IPS-NIHi11 (cell line): ENCODE measurements at regions not wholly inside any gene's neighbourhood (a gene's known extent, or its start where the extent isn't known, plus 50 kb on each side); places are given as distances from the start of the nearest gene placed in this dataset.
A peak's percentile ranks its signal among the peaks of the same experiment; 100 is the strongest.
"Not testable (repeated sequence)": the region's sequence is repeated elsewhere in the genome, so short reads cannot be mapped to it uniquely, and the experiment has no call there.

Experiments used
- DNase-seq: peaks from one replicate; pipeline ENCODE4 v3.0.0; 2012; ENCODE audit warnings: mixed read lengths, low spot score

GRCh38 chr16:77488652-77489051, 53.8 kb upstream of the ADAMTS18 start:
- no peak for DNase-seq

DNA sequence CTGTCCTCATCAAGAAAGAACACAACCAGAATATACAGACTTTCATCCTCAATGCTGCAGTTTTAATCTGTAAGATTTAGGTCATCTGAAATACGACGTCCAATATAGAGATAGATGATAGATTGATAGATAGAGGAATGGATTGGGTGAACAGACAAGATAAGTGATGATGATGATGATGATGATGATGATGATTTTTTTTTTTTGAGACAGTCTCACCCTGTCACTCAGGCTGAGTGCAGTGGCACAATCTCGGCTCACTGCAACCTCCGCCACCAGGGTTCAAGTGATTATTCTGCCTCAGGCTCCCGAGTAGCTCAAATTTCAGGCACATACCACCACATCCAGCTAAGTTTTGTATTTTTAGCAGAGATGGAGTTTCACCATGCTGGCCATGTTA, 56.3 kb upstream of the ADAMTS18 start:
- no peak for DNase-seq

- no peak for DNase-seq
Measured at GRCh38 chr16:77496934-77497333, 62.1 kb upstream of the ADAMTS18 start.

DNA sequence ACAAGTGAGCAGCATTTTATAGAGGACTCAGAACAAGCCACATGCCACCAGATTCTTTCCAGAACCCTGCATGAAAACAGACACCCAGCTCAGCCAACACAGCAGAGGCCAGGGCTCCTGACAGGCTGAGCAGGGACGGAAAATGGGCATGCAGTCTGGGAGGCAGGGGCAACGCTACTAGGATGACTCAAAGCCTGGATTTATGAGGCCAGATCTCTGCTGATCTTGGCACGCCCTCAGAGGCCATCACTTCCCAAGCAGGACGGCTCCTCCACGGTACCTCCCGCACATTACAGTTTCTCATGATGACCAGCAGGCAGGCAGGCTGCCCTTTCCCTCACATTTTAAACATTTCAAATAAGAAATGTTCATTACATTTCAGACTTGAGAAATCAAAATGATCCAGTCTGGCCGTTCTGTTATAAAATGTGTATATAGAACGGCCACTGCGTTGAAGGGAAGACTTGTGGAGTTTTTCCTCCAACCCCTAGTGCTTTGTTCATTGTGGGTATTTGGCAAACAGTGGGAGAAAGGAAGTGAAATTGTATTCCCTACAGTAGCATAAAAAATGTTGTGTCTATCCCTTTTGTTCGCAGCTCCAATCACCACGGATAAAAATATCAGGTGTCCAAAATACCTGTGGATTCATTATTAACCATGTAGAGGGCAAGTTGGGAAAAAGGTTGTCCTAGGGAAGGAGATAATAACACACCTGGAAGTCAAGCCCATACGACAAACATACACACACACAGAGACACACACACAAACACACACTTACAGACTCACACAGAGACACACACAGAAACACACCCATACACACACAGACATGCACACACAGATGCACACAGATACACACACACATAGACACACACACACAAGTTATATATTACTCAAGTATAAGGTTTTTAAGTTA, 64.8 kb upstream of the ADAMTS18 start:
- peak; percentile 15 for DNase-seq

DNA sequence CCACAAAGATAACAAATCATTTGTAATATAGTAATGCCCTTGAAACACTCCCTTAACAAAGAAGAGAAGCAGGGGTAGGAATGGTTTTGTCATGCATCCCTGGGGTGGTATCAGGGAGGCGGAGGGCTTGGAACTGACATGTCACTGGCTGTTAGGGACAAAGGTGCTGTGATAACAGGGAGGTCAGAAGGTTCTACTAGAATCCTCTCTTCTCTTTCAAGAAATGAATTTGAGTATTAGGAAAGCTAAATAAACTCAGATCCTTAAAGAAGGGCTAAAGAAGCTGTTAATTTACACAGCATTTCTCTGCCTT, 65.4 kb upstream of the ADAMTS18 start:
- DNase-seq: peak; percentile 42

DNA sequence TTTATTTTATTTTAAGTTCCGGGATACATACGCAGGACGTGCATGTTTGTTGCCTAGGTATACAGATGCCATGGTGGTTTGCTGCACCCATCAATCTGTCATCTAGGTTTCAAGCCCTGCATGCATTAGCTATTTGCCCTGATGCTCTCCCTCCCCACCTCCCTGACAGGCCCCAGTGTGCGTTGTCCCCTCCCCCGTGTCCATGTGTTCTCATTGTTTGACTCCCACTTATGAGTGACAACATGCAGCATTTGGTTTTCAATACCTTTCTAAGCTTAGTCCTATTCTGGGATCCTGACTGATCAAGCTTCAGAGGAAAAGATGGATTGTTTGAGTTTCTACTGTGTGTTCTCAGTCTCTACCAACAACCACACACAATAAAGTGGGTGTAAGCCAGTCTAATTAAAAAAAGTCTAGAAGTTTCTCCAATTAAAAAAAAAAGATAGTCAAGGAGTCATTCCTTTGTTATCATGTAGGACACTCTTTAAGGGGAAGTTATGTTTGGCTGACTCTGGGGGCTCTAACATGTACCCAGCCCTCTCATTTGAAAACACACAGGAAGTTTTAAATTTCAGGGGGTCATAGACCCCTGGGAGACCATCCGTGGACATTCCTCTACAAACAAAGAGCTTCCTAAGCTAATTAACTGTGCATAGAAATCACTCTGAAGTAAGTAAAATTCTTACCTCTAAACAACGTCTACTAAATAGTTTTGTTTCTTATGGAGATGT, 66.3 kb upstream of the ADAMTS18 start:
- DNase-seq: no peak

GRCh38 chr16:77502448-77502847, 67.6 kb upstream of the ADAMTS18 start:
- DNase-seq: no peak

DNA sequence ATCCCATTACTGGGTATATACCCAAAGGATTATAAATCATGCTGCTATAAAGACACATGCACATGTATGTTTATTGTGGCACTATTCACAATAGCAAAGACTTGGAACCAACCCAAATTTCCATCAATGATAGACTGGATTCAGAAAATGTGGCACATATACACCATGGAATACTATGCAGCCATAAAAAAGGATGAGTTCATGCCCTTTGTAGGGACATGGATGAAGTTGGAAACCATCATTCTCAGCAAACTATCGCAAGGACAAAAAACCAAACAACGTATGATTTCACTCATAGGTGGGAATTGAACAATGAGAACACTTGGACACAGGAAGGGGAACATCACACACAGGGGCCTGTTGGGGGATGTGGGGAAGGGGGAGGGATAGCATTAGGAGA, 71.7 kb upstream of the ADAMTS18 start:
- DNase-seq: not testable (repeated sequence)

- no peak for DNase-seq
Measured at GRCh38 chr16:77509051-77509450, 74.2 kb upstream of the ADAMTS18 start.

DNA sequence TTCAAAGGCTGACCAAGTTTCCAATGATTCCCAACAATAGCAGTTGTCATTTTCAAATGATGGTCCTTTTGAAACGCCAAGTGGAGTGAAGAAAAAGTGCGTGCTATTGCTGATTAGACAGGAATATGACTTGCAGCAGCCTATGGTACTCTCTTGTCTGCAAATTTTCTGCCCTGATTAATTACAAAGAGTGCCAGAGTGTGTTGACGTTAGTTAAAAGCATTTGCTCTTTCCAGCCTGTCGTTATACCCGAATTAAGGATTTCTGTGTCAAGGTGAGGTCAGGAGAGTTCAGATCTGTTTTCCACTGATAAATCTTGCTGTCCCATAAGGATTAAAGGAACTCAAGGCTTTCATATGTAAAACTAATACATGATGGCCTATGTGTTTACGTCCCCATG, 75.0 kb upstream of the ADAMTS18 start:
- DNase-seq: no peak

DNA sequence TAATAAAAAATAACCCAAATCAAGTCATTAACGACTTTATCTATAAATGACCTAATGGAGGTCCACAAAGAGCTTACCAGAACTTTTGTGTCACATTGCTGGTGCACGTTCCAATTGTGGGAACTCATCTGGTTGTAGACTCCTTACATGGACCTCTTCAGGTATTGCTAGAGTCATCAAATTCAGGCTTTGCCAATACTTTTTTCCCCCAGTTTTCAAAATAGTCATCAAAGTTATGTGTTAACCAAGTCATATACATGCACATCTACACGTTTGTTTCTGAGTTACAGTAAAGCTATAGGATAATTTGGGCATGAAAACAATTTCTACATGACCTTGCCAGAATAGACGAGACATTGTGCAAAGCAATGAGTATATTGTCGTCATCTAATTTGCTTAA, 76.2 kb upstream of the ADAMTS18 start:
- no peak for DNase-seq

GRCh38 chr16:77514500-77515220, 79.8 kb upstream of the ADAMTS18 start:
- DNase-seq: no peak

- not testable (repeated sequence) for DNase-seq
Measured at GRCh38 chr16:77525226-77525625, 90.4 kb upstream of the ADAMTS18 start.

- DNase-seq: no peak
Measured at GRCh38 chr16:77531752-77532151, 96.9 kb upstream of the ADAMTS18 start.

GRCh38 chr16:77536809-77537208, 102.0 kb upstream of the ADAMTS18 start:
- DNase-seq: no peak

DNA sequence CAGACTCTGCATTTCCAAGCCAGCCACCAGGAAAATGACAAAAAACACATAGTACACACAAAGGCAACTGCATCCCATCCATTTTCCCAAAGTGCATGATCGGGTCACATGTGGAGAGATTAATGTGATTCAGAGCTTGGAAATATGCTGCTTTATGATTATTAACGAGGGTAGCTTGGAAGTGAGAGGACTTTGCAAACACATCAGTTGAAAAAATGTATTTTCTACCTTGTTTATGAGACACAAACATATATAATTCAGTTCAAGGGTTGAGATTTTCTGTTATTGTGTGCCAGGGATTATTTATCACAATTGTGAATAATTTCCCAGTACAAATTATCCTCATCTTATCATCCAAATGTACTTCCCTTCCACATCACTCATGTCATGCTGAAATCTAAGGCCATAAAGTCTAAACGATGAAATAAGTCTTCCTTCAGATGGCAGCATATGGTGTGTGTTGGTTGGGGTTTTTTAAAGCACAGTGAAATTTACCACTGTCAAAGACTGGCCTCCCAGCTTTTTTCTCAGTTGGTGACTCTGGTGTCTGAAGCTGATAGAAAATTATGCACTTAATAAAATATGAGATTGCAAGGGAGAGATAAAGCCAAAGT, 104.7 kb upstream of the ADAMTS18 start:
- no peak for DNase-seq

DNA sequence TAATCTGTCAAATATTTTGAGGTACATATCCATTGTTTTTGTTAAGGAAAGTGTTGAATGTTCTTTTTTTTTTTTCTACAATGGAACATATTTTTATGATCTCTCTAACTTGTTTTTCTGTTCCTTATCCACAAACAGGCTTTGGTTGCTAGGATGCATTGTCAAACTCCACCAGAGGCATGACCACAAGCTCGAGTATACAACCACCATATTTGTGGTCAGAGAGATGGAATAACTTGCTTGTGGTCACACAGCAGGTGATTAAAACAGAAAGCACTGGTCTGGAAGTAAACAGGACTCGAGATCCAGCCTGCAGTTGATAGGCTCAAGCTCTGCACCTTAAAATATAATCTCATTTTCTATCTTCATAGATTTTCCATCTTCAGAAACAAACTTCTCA, 105.8 kb upstream of the ADAMTS18 start:
- no peak for DNase-seq

DNA sequence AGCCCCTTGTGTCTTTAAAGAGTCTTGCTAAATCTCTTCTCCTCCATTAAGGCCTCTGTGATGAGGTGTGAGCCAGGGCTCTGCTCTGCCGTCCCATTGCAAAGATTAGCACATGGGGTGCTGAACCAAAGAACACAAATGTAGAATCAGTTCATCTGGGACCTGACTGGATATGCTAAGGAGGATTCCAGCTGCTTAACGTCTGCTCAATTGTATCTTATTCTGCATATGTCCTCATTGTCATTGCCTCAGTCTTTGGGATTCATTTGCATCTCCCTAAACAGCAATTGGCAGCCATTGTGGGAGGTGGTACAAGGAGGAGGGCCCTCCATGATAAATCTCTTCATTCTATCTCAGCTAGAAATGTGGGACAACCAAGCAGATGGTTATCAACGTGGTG, 106.3 kb upstream of the ADAMTS18 start:
- peak; percentile 19 for DNase-seq

DNA sequence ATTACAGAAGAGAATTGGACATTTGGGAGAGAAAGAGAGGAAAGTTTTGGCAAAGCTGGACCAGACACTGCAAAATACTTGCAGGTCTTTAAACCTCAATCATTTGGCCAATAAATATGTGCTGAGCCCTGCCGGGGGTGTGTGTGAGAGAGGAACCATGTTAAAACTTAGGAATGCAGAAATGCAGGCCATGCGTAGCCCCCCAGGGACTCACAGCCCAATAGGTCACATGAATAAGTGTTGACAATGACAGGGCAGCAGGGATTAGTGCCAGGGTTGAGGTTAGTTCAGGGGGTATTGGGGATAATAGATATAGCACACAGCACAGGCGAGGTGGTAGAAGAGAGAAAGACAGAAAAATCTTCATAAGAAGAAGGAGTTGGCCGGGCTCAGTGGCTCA, 113.3 kb upstream of the ADAMTS18 start:
- DNase-seq: no peak

- DNase-seq: no peak
Measured at GRCh38 chr16:77548766-77549165, 113.9 kb upstream of the ADAMTS18 start.

DNA sequence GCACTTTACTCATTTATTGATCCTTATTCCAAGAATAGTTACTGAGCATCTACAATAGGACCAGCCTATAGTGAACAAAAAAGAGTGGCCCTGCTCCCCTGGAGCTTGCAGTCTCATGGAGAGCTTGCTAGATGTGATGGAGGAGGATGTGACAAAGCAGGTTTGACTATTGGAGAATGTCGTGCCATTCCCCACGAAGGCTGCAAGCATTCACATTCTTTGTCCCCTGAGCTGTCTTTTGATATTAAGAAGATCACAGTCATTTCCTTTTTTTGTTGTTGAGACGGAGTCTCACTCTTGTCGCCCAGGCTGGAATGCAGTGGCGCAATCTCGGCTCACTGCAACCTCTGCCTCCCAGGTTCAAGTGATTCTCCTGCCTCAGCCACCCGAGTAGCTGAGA, 115.0 kb upstream of the ADAMTS18 start:
- no peak for DNase-seq

GRCh38 chr16:77551357-77551756, 116.5 kb upstream of the ADAMTS18 start:
- no peak for DNase-seq
